Uterus (tissue), 3 donors: ENCODE measurements at regions not wholly inside any gene's neighbourhood (a gene's known extent, or its start where the extent isn't known, plus 50 kb on each side); places are given as distances from the start of the nearest gene placed in this dataset.
"Not testable (repeated sequence)": the region's sequence is repeated elsewhere in the genome, so short reads cannot be mapped to it uniquely, and the experiment has no call there.

Experiments
- DNase-seq, 2 donors: peaks; one replicate each; pipeline ENCODE4 v3.0.0-alpha.2; 2019 to 2020
- H3K27ac ChIP-seq, 2 donors: fragments of 200-600 bp; sonication (generic); 1 replicate in 1 of 2; 2 replicates in 1 of 2; pipeline ENCODE4 v1.5.1; 2016 to 2018
- H3K27me3 ChIP-seq, 2 donors: fragments of 200-600 bp; sonication (generic); one replicate each; pipeline ENCODE4 v1.5.1; 2018 to 2019; ENCODE audit warnings: control low read depth in 1 of 2
- H3K36me3 ChIP-seq, 2 donors: fragments of 200-600 bp; sonication (generic); one replicate each; pipeline ENCODE4 v1.5.1; 2019; ENCODE audit warnings: control low read depth in 1 of 2
- H3K4me1 ChIP-seq, 2 donors: fragments of 200-600 bp; sonication (generic); one replicate each; pipeline ENCODE4 v1.5.1; 2018 to 2019; ENCODE audit warnings: control low read depth in 1 of 2
- H3K4me3 ChIP-seq, 2 donors: fragments of 200-600 bp; sonication (generic); 1 replicate in 1 of 2; 2 replicates in 1 of 2; pipeline ENCODE4 v1.5.1; 2018 to 2019; ENCODE audit warnings: mild to moderate bottlenecking in 1 of 2
- H3K9me3 ChIP-seq, 2 donors: fragments of 200-600 bp; sonication (generic); one replicate each; pipeline ENCODE4 v1.5.1; 2019; ENCODE audit warnings: control low read depth in 1 of 2
- POLR2A ChIP-seq, 2 donors: fragments of 450-650 bp; IDR thresholded peaks; one replicate each; pipeline ENCODE4 v1.6.1; 2016; ENCODE audit warnings: antibody characterized with exemption in 2 of 2, mild to moderate bottlenecking in 1 of 2, moderate library complexity in 1 of 2
- intact Hi-C: fragments of 100-400 bp; cut with DNase I; formaldehyde crosslinking; loops from one replicate; pipeline ENCODE4 v1.15.1; 2023; ENCODE audit warnings: low total_unique reads
- TF ChIP-seq, protein P1 (sequence below), 4 experiments: fragments of 200-600 bp in 2 of 4; fragments of 450-650 bp in 2 of 4; sonication (generic) in 2 of 4; IDR thresholded peaks; one replicate each; pipeline ENCODE4 v1.5.1; 2016 to 2019; ENCODE audit warnings: antibody characterized with exemption in 4 of 4, mild to moderate bottlenecking in 2 of 4, moderate library complexity in 1 of 4
- donor health status: DM: yes; HTN: yes; CAD: no.

- intact Hi-C loops, result no loop called here
- TF ChIP-seq, protein P1, sequence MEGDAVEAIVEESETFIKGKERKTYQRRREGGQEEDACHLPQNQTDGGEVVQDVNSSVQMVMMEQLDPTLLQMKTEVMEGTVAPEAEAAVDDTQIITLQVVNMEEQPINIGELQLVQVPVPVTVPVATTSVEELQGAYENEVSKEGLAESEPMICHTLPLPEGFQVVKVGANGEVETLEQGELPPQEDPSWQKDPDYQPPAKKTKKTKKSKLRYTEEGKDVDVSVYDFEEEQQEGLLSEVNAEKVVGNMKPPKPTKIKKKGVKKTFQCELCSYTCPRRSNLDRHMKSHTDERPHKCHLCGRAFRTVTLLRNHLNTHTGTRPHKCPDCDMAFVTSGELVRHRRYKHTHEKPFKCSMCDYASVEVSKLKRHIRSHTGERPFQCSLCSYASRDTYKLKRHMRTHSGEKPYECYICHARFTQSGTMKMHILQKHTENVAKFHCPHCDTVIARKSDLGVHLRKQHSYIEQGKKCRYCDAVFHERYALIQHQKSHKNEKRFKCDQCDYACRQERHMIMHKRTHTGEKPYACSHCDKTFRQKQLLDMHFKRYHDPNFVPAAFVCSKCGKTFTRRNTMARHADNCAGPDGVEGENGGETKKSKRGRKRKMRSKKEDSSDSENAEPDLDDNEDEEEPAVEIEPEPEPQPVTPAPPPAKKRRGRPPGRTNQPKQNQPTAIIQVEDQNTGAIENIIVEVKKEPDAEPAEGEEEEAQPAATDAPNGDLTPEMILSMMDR (IDR thresholded peaks at IDR 0.05), result no peak
- TF ChIP-seq POLR2A (IDR thresholded peaks at IDR 0.05), result no peak
- no peak for DNase-seq
Observed at GRCh38 chr2:240191001-240191400, 50.5 kb upstream of the OTOS start.

DNA sequence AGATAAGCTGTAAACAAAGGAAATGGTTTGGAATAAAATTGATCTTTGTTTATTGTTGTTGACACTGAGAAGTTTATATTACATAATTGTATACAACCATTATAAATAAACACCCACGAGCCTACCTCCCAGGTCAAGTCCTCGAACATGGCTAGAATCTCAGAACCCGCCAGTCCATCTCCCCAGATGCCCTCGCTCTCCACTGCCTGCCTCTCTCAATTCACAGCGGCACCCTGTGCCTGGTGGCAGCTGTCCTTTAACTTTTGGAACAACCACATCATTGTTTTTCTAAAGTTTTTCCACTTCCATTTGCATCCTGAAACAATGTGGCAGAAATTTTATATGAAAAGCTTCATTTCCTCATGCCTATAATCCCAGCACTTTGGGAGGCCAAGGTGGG, 52.2 kb upstream of the OTOS start:
- Histone ChIP-seq H3K4me1 (no peaks in the 10 kb centered on the region), H3K27ac (no peak overlapping the region), H3K9me3 (no peaks in the 10 kb centered on the region), H3K4me3 (no peak overlapping the region), H3K27me3 (no peaks in the 10 kb centered on the region), H3K36me3 (no peaks in the 10 kb centered on the region)
- intact Hi-C loops, result no loop called here
- no peak for DNase-seq
- TF ChIP-seq, protein P1 (IDR thresholded peaks at IDR 0.05), result no peak
- TF ChIP-seq POLR2A (IDR thresholded peaks at IDR 0.05), result no peak

More at GRCh38 chr2:240191001-240191400, 50.5 kb upstream of the OTOS start:
- no peak overlapping the region for H3K4me3 ChIP-seq
- no peak overlapping the region for H3K27ac ChIP-seq
- H3K36me3 ChIP-seq, result no peaks in the 10 kb centered on the region
- no peaks in the 10 kb centered on the region for H3K27me3 ChIP-seq
- H3K9me3 ChIP-seq, result no peaks in the 10 kb centered on the region
- no peaks in the 10 kb centered on the region for H3K4me1 ChIP-seq

DNA sequence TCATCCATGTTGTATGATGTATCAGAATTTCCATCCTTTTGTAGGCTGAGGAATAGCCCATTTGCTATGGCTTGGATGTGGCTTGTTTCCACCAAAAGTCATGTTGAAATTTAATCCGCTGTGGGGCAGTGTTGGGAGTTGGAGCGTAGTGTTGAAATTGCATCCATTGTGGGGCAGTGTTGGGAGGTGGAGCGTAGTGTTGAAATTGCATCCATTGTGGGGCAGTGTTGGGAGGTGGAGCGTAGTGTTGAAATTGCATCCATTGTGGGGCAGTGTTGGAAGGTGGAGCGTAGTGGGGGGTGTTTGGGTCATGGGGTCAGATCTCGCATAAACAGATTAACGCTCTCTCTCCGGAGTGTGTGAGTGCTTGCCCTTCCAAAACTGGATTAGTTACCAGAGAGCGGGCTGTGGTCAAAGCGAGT, 53.9 kb upstream of the OTOS start:
- H3K4me3 ChIP-seq, H3K4me1 ChIP-seq, intact Hi-C loops, DNase-seq, H3K36me3 ChIP-seq, H3K27ac ChIP-seq, H3K9me3 ChIP-seq, H3K27me3 ChIP-seq: not testable (repeated sequence)

DNA sequence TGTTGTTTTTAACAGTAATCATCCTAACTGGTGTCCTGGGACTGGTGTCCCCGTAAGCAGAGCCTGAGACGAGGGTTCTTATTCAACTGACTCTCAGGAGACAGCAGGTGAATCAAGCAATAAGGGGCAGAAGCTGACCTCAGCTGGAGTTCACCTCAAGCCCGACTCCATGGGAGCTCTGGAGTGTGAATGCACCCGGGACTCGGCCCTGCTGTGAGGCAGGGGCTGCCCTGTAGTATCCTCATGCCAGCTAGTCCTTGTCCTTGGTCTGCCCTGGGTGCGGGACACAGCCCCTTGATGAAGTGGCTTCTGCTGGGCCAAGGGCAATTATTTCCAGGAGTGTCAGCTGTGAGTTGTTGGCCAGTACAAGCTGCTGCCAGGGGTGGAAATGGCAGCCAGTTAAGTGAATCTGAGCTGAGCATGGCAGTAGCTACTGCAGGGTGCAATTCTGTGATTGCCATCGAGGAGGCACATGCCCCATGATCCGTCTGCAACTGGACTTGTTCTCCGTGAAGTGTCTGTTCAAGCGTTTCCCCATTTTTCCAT, 54.9 kb upstream of the OTOS start:
- no peak for TF ChIP-seq POLR2A (IDR thresholded peaks at IDR 0.05)
- TF ChIP-seq, protein P1 (IDR thresholded peaks at IDR 0.05), result no peak
- Histone ChIP-seq H3K9me3 (no peaks in the 10 kb centered on the region), H3K4me3 (no peak overlapping the region), H3K27ac (no peak overlapping the region), H3K27me3 (no peaks in the 10 kb centered on the region), H3K4me1 (no peaks in the 10 kb centered on the region), H3K36me3 (no peaks in the 10 kb centered on the region)
- intact Hi-C loops, result no loop called here
- DNase-seq, result no peak

GRCh38 chr2:240196716-240197461, 56.4 kb upstream of the OTOS start:
- Histone ChIP-seq H3K27me3 (no peaks in the 10 kb centered on the region), H3K36me3 (no peaks in the 10 kb centered on the region), H3K9me3 (no peaks in the 10 kb centered on the region), H3K27ac (no peak overlapping the region), H3K4me1 (no peaks in the 10 kb centered on the region), H3K4me3 (no peak overlapping the region)
- TF ChIP-seq, protein P1 (IDR thresholded peaks at IDR 0.05), result no peak
- no peak for TF ChIP-seq POLR2A (IDR thresholded peaks at IDR 0.05)
- intact Hi-C loops, result no loop called here
- peak in 1 of 2 donors; percentile 4 for DNase-seq
